Breast epithelium (tissue), 4 donors: ENCODE measurements at regions not wholly inside any gene's neighbourhood (a gene's known extent, or its start where the extent isn't known, plus 50 kb on each side); places are given as distances from the start of the nearest gene placed in this dataset.
A peak's percentile ranks its signal among the peaks of the same experiment; 100 is the strongest.

Experiments
- DNase-seq, 2 donors: peaks; one replicate each; pipeline ENCODE4 v3.0.0-alpha.2; 2019; ENCODE audit warnings: low spot score in 2 of 2
- H3K27ac ChIP-seq, 2 donors: fragments of 200-600 bp; sonication (generic) in 1 of 2; one replicate each; pipeline ENCODE4 v1.5.1; 2016 to 2019; ENCODE audit warnings: mild to moderate bottlenecking in 1 of 2
- H3K27me3 ChIP-seq, 2 donors: fragments of 200-600 bp; sonication (generic) in 1 of 2; one replicate each; pipeline versions ENCODE4 v1.5.1 to v1.6.0; 2017 to 2019; ENCODE audit warnings: control low read depth in 1 of 2, mild to moderate bottlenecking in 1 of 2
- H3K36me3 ChIP-seq: fragments of 200-600 bp; one replicate; pipeline ENCODE4 v1.5.1; 2019
- H3K4me1 ChIP-seq, 2 donors: fragments of 200-600 bp; sonication (generic); one replicate each; pipeline ENCODE4 v1.5.1; 2016 to 2019; ENCODE audit warnings: control low read depth in 1 of 2
- H3K4me3 ChIP-seq, 3 donors: fragments of 200-600 bp; sonication (generic); 1 replicate in 2 of 3; 2 replicates in 1 of 3; pipeline ENCODE4 v1.5.1; 2016 to 2019; ENCODE audit warnings: mild to moderate bottlenecking in 3 of 3, moderate library complexity in 2 of 3
- H3K9me3 ChIP-seq, 2 donors: fragments of 200-600 bp; sonication (generic) in 1 of 2; one replicate each; pipeline ENCODE4 v1.5.1; 2016 to 2019; ENCODE audit warnings: control low read depth in 1 of 2
- CTCF ChIP-seq, 3 donors: fragments of 450-650 bp; IDR thresholded peaks; one replicate each; pipeline ENCODE4 v1.5.1; 2016 to 2017; ENCODE audit warnings: antibody characterized with exemption in 3 of 3, mild to moderate bottlenecking in 3 of 3, moderate library complexity in 3 of 3
- POLR2A ChIP-seq: fragments of 450-650 bp; IDR thresholded peaks from one replicate; pipeline ENCODE4 v1.6.1; 2016; ENCODE audit warnings: antibody characterized with exemption, mild to moderate bottlenecking, moderate library complexity
- POLR2AphosphoS5 ChIP-seq, 3 donors: sonication (generic); formaldehyde crosslinking; IDR thresholded peaks; one replicate each; pipeline ENCODE4 v1.6.1; 2017; ENCODE audit warnings: antibody characterized with exemption in 3 of 3
- intact Hi-C: fragments of 100-400 bp; cut with DNase I; formaldehyde crosslinking; loops from one replicate; pipeline ENCODE4 v1.15.1; 2023; ENCODE audit warnings: low total_unique reads

GRCh38 chr13:97570442-97570841 lies 136.5 kb downstream of the RAP2A start:
- intact Hi-C loops = no loop called here
- Histone ChIP-seq H3K4me1 (peaks cover 0 to 4% of the 10 kb centered on the region in 2 donors), H3K27ac (peak overlapping the region in 1 of 2 donors; percentile 0), H3K36me3 (no peaks in the 10 kb centered on the region), H3K9me3 (no peaks in the 10 kb centered on the region), H3K27me3 (no peaks in the 10 kb centered on the region), H3K4me3 (no peak overlapping the region)
- TF ChIP-seq CTCF (IDR thresholded peaks at IDR 0.05) (no peak), POLR2A (no peak), POLR2AphosphoS5 (IDR thresholded peaks at IDR 0.05) (no peak)
- DNase-seq = no peak

- DNase-seq = no peak
- TF ChIP-seq POLR2AphosphoS5 (IDR thresholded peaks at IDR 0.05) (no peak), CTCF (IDR thresholded peaks at IDR 0.05) (no peak), POLR2A (no peak)
- H3K27me3 ChIP-seq = no peaks in the 10 kb centered on the region
- no peak overlapping the region for H3K4me3 ChIP-seq
- no peak overlapping the region for H3K27ac ChIP-seq
- H3K9me3 ChIP-seq = no peaks in the 10 kb centered on the region
- no peaks in the 10 kb centered on the region for H3K4me1 ChIP-seq
- intact Hi-C loops = no loop called here
- H3K36me3 ChIP-seq = no peaks in the 10 kb centered on the region
Observed at GRCh38 chr13:97573011-97573410, 139.0 kb downstream of the RAP2A start.

DNA sequence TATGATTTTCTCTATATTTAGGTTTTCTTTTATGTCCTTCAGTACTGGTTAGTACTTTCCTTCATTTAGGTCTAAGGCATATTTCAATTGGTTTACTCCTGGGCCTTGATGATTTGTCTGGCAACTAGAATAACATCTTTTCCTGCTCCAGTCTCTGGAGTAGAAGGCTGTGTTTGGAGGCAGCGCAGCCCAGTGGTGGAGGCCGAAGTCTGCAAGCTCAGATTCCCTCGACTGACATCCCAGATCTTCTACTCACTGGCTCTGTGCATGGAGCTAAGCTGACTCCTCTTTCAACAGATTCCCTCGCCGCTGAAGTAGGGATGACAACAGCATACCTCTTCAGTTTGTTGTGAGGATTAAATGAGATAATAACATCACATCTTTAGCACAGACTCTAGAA lies 141.0 kb downstream of the RAP2A start:
- H3K4me3 ChIP-seq = no peak overlapping the region
- TF ChIP-seq POLR2AphosphoS5 (IDR thresholded peaks at IDR 0.05) (no peak), CTCF (IDR thresholded peaks at IDR 0.05) (no peak), POLR2A (no peak)
- no peaks in the 10 kb centered on the region for H3K27me3 ChIP-seq
- no peaks in the 10 kb centered on the region for H3K9me3 ChIP-seq
- no peaks in the 10 kb centered on the region for H3K4me1 ChIP-seq
- no peaks in the 10 kb centered on the region for H3K36me3 ChIP-seq
- DNase-seq = no peak
- intact Hi-C loops = no loop called here
- no peak overlapping the region for H3K27ac ChIP-seq

DNA sequence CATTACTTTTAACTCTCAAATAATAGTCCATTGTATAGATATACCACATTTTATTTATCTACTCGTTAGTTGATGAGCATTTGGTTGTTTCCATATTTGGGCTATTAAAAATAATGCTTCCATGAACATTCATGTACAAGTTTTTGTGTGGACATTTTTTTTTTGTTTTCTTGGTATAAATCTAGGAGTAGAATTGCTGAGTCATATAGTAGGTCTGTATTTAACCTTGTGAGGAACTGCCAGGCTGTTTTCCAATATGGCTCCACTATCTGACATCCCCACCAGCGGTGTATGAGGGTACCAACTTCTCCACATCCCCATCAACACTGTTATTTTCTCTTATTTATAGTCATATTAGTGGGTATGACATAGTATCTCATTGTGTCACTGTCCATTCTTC lies 143.1 kb downstream of the RAP2A start:
- no peaks in the 10 kb centered on the region for H3K4me1 ChIP-seq
- no peaks in the 10 kb centered on the region for H3K27me3 ChIP-seq
- H3K27ac ChIP-seq = no peak overlapping the region
- no peak for TF ChIP-seq POLR2AphosphoS5 (IDR thresholded peaks at IDR 0.05)
- no peak for TF ChIP-seq CTCF (IDR thresholded peaks at IDR 0.05)
- no peak for TF ChIP-seq POLR2A
- no peak for DNase-seq
- intact Hi-C loops = no loop called here
- no peaks in the 10 kb centered on the region for H3K36me3 ChIP-seq
- H3K9me3 ChIP-seq = no peaks in the 10 kb centered on the region
- no peak overlapping the region for H3K4me3 ChIP-seq

- H3K4me3 ChIP-seq = no peak overlapping the region
- H3K36me3 ChIP-seq = no peaks in the 10 kb centered on the region
- H3K4me1 ChIP-seq = no peaks in the 10 kb centered on the region
- no peaks in the 10 kb centered on the region for H3K27me3 ChIP-seq
- H3K27ac ChIP-seq = no peak overlapping the region
- no peaks in the 10 kb centered on the region for H3K9me3 ChIP-seq
- no peak for TF ChIP-seq POLR2AphosphoS5 (IDR thresholded peaks at IDR 0.05)
- no peak for TF ChIP-seq CTCF (IDR thresholded peaks at IDR 0.05)
- TF ChIP-seq POLR2A = no peak
- no peak for DNase-seq
- intact Hi-C loops = no loop called here
Observed at GRCh38 chr13:97582170-97582569, 148.2 kb downstream of the RAP2A start.
